Frontal cortex (tissue), 3 donors: ENCODE measurements at regions not wholly inside any gene's neighbourhood (a gene's known extent, or its start where the extent isn't known, plus 50 kb on each side); places are given as distances from the start of the nearest gene placed in this dataset.
A peak's percentile ranks its signal among the peaks of the same experiment; 100 is the strongest.
"Not testable (repeated sequence)": the region's sequence is repeated elsewhere in the genome, so short reads cannot be mapped to it uniquely, and the experiment has no call there.

Source experiments
- DNase-seq, 2 donors: peaks; one replicate each; pipeline ENCODE4 v3.0.0; 2012; ENCODE audit warnings: low spot score in 2 of 2
- FAIRE-seq: peaks from 2 replicates; lab custom pipeline; 2012; peaks lifted over from hg19 to GRCh38; lab: Jason Lieb, UNC
- donor health status: control.
- donor health status: control.
- donor health status: control.

DNA sequence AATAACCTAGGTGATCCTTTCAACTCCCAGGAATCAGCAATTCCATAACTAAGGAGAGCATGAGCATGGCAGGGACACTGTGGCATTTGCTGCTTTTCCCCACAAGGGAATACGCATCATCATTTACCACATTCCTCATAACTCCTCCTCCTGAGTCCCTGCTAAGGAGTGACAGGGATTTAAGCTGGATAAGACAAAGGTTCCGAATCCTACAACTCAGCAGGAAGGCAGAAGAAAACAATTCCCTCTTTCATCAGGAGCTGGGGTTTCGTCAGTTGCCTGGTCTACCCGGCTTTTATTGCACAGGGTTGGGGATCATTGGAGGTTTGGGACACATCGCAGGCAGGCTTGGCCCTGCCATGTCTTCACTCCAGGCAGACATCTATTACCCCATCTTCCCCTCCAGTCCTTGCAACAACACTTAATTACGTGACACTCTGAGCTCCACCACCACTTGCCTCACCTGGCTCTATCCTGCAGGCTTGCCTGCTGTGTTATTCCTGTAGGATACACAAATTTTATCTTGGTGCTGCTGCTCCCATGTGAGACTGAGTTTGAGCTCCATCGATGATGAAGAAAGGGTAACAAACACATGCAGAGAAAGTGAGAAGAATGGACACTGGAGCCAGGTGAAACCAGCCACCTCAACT lies 563.0 kb upstream of the KLF4 start:
- FAIRE-seq, result no peak

DNA sequence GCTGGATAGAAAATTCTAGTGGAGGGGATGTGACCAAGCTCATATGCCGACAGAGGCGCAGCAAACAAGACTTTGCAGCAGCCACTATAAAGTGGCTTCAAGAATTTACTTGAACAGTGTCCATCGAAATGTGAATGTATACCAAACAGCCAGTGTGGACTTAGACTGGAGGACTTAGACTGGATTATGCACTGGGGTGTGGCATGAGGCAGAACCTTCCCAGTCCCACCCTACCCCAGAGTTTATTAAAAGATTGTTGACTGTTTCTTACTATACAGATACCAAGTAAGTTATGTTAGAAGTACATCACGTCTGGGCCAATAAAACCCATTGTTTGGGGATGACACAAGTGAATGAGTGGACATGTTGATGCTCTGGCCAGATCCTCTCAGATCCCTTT lies 561.3 kb upstream of the KLF4 start:
- FAIRE-seq (no peak), DNase-seq (no peak)

More for the DNA sequence above, 563.0 kb upstream of the KLF4 start:
- no peak for DNase-seq

DNA sequence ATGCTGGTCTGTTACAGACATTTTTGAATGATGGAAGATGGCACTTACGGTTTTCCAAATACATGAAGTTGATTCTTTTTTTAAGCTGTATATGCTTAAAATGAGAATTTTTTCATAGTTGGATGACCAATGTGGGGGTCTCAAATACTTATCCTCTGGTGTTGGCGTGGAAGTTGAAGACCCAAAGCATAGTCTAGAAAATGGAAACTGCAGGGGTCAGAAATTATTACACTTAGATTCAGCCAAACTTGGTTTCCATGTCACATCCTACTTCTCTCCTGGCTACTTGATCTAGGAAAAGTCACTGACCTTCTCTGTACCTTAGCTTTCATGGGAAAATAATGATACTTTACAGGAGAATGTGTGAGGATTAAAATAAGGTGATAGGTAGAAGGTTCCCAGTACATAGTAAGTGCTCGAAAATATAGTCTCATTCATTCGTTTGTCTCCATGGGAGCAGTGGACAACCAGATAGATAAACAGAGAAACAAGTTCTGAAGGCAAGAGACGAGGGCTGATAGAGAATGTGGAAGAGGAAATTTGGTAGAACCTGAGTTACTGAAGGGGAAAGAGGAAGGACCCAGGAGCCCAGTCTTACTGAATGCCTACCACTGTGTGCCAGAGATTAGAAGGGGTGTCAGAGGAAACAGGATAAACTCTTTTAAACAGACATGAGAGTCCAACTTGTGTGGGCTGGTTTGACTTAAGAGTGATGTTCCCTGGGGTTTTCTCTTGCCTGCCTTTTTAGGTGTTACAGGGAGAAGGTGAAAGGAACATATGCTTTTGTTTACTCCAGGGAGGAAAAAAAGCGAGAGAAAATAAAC lies 560.3 kb upstream of the KLF4 start:
- no peak for DNase-seq
- no peak for FAIRE-seq

DNA sequence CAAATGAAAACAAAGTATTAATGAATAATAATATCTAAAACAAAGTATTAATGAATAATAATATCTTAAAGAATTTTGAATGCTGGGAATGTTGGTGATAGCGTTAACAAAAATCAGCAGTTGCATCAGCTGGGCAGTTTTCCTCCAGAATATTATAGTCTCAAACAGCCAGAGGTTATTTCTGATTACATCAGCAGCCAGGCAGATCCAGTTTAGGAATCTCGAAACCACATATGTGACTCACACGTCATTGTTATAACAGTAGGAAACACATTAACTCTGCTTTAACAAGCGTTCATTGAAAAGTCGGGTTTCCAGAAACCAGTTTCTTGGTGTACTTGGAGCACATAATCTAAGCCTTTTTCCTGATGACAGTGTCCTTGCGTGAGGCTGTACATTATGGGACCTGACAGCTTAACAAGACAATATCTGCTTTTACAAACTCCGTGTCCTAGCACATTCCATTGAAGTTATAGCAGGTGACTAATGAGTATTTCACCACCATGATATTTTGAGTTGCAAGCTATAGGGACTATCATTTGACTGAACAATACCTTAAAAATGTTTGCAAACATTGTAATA lies 559.5 kb upstream of the KLF4 start:
- no peak for FAIRE-seq

DNA sequence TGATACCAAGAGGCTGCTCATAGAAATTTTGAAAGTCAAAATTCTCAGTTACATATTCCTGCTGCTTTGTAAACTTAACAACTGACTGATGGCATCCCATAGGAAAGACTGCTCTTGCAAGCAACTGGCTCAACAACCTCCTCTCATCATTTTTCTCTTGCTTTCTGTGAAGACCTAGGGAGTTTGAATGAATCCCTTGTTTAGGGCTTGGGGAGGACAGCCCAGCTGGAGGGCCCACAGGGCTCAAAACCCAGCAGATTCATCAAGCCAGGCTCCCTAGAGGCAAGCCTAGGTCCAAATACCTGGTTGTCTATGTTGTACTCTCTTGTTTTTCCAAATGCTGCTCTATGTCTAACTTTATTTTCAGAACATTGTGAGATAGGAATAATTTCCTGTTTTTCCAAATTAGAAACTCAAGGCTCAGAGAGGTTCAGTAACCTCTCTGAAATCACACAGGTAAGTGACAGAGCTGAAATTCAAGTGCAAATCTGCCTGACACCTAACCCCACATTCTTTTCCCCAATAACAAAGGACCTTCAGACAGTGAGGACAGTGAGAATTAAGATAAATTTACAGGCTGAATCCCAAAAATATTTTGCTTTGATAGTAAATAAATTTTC lies 558.9 kb upstream of the KLF4 start:
- DNase-seq, result no peak
- no peak for FAIRE-seq

More for the DNA sequence above, 559.5 kb upstream of the KLF4 start:
- DNase-seq, result no peak

DNA sequence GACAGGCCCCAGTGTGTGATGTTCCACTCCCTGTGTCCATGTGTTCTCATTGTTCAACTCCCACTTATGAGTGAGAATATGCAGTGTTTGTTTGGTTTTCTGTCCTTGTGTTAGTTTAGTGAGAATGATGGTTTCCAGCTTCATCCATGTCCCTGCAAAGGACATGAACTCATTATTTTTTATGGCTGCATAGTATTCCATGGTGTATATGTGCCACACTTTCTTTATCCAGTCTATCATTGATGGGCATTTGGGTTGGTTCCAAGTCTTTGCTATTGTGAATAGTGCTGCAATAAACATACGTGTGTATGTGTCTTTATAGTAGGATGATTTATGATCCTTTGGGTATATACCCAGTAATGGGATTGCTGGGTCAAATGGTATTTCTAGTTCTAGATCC lies 558.2 kb upstream of the KLF4 start:
- DNase-seq, FAIRE-seq: not testable (repeated sequence)

DNA sequence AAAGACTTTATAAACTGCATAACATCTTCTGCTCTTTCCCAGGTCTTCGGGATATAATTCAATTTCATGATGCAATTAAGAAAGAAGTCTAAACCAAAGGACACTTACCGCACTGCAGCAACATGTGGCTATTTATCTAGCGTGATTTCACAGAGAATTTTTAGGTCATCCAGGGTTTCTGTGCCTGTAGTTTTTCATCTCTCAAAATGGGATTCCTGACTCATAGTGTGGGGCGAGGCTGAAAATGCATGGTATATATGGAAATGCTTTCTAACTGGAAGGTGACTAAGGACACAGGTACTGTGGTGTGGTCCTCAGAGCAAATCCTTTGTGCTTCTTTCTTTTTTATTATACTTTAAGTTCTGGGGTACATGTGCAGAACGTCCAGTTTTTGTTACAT lies 557.7 kb upstream of the KLF4 start:
- no peak for DNase-seq
- FAIRE-seq, result no peak

DNA sequence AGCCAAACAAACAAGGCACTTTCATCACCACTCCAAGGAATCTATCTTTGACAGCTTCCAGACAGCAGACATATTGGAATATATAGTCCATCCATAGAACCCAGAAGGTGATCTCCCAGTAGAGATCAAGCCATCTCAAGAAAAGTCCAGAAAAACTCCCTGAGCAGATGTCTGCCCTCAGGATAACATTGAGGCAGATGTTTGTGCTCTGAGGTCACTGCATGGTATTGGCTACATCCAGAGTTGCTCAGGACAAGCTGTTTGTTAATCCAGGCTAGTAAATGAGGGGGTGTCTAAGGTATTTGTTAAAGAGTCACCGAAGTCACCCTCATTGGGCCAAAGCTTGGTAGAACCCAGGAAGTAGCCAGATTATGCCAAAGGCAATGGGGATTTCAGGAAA lies 556.3 kb upstream of the KLF4 start:
- FAIRE-seq (no peak), DNase-seq (no peak)

DNA sequence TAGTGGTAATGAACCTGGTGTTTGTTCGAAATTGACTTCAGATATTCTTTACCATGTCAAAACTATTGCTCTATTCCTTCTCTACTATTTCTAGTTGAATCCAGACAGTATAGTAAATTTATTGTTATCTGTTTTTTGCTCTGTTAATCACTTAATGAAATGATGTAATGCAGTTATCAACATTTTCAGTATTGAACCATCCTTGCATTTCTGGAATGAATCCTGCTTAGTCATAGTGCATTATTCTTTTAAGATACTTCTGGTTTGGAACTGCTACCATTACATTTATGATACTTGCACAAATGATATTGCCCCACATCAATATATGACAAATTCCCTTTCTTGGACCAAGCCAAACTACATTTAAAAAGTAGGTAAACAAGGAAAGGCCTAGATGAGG lies 554.0 kb upstream of the KLF4 start:
- FAIRE-seq, result no peak
- no peak for DNase-seq

DNA sequence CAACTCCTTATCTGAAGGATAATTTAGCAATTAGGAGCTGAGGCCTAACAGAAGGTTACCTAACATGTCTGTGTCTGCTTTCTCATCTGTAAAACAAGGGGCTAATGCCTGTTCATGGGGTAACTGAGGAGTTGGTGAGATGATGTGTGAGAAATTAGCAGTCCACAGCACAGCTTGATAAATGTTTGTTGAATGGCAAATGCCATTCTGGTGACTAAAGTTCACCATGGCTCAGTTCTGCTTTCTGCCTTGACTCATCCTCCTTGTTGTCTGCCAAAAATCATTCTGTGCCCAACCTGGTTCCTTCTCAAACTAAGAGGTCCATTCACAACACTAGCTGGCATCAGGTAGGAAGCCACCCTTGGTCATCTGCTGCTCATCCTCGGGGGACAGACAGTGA lies 552.0 kb upstream of the KLF4 start:
- no peak for DNase-seq
- FAIRE-seq, result no peak

DNA sequence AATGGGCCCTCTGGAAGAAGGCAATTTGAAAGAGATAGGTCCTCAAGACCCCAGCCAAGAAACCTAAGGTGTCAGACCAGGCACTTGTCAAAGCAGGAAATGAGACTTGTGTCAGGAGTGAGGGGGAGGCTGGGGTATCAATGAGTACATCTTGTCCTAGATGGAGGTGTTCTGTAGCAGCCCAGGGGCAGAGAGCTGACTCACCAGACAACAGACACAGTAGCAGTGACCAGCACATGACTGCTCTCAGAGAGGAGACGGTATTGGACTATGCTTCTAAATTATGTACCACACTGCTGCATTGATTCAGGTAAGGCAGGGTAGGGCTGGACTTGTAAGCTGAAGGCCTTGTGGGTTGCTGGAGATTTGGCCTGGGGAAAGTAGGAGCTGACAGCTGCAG lies 551.2 kb upstream of the KLF4 start:
- FAIRE-seq (no peak), DNase-seq (no peak)

DNA sequence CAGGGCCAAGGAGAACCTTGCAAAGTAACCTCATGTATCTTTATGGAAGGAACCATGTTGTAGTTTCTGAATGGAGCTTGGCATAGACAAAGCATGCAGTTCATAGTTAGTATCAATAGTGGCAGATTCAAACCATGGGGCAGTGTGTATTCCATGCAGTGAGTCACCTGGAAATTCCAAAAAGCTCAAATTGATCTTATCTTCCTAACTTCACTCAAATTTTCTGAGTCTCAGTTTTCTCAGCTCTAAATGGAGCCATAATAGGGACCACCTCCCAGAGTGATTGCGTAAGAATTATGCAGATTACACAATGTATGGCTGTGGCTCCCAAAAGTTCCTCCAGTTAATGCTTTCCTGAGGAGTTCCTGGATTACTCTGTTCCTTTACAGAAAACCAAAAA lies 549.9 kb upstream of the KLF4 start:
- DNase-seq (no peak), FAIRE-seq (no peak)

DNA sequence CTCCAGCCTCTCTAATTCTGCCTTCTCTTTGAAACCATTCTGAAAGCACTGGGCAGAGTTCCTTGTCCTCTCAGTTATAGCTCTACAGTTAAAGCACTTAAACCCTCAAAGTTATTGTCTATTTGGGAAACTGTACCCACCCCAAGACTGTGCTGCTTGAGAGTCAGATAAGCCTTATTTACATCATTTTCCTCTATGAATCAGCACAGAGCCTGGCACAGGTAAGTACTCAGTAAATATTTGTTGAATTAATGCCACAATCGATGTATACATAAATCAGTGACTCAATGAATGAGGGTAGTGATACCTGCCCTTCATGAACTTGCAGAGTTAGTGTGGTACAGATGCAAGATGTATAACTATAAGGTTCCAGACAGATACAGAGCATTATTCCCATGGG lies 549.4 kb upstream of the KLF4 start:
- no peak for FAIRE-seq
- DNase-seq, result no peak

DNA sequence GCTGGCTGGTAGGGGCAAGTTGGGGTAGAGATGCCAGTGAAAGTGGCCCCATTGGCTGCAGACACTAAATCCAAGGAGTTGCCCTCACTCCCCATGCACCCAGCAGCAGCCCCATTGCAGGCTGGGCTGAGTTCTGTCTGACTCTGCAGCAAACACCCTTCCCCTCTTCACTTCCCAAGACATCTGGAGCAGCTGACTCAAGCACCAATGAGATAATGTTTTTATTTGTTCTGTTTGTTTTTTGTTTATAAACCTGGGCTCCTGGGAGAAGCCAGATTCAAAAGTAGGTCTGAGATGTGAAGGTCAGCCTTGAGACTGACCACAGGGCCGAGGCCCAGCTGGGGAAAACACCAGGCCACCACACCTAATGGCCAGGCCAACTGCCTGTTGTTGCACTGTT lies 545.9 kb upstream of the KLF4 start:
- no peak for DNase-seq

DNA sequence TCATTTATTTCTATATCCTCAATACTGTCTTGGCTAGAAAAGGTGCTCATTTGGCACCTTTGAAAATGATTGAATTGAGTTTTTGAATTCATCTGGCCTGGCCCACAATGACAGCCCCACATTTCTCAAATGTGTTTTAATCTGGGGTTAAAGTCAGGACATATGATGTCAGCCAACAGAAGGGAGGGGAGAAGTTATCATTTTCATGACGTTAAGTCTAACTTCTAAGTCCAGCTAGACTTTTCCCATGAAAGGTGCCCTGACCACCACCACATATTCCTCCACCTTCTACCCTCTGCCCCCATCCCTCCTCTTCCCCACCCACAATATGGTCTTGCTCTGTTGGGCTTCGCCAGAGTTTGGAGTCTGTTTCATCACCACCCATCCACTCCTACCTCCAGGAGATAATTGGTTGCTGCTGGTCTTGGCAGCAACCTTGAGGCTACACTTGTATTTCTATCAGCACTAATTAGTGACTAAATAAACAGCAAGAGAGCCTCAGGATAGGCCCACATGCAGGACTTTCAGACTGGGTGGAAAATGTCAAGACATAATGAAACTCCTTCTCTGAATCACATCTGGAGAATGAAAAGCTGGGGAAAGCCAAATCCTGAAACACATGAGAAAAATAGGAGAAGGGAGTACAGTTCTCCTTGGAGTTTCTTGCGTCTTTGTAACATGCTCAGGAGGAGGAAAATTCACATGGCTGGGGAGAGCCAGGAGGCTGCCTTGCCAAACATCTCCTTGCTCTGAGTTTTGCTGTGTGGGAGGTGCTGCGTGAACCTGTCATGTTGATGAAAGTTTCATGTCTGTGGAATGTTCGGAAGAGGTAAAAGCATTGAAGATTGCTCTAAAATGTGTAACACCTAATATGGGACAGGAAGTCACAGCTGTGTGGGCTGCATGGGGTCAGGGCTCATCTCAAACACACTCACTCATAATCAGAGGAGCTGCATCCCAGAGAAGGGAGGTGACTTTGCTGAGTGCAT lies 544.7 kb upstream of the KLF4 start:
- FAIRE-seq (no peak), DNase-seq (peak in 1 of 2 donors; percentile 16)

More for the DNA sequence above, 545.9 kb upstream of the KLF4 start:
- FAIRE-seq, result no peak

DNA sequence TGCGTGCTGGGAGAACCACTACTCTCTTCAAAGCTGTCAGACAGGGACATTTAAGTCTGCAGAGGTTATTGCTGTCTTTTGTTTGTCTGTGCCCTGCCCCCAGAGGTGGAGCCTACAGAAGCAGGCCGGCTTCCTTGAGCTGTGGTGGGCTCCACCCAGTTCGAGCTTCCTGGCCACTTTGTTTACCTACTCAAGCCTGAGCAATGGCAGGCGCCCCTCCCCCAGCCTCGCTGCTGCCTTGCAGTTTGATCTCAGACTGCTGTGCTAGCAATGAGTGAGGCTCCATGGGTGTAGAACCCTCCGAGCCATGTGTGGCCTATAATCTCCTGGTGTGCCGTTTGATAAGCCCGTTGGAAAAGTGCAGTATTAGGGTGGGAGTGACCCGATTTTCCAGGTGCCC lies 542.5 kb upstream of the KLF4 start:
- not testable (repeated sequence) for DNase-seq, FAIRE-seq

DNA sequence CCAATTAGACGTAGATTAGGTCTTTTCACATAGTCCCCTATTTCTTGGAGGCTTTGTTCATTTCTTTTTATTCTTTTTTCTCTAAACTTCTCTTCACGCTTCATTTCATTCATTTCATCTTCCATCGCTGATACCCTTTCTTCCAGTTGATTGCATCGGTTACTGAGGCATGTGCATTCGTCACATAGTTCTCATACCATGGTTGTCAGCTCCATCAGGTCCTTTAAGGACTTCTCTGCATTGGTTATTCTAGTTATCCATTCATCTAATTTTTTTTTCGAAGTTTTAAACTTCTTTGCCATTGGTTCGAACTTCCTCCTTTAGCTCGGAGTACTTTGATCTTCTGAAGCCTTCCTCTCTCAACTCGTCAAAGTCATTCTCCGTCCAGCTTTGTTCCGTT lies 541.7 kb upstream of the KLF4 start:
- not testable (repeated sequence) for FAIRE-seq, DNase-seq

DNA sequence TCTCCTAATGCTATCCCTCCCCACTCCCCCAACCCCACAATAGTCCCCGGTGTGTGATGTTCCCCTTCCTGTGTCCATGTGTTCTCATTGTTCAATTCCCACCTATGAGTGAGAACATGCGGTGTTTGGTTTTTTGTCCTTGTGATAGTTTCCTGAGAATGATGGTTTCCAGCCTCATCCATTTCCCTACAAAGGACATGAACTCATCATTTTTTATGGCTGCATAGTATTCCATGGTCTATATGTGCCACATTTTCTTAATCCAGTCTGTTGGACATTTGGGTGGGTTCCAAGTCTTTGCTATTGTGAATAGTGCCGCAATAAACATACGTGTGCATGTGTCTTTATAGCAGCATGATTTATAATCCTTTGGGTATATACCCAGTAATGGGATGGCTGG lies 537.1 kb upstream of the KLF4 start:
- DNase-seq, FAIRE-seq: not testable (repeated sequence)

DNA sequence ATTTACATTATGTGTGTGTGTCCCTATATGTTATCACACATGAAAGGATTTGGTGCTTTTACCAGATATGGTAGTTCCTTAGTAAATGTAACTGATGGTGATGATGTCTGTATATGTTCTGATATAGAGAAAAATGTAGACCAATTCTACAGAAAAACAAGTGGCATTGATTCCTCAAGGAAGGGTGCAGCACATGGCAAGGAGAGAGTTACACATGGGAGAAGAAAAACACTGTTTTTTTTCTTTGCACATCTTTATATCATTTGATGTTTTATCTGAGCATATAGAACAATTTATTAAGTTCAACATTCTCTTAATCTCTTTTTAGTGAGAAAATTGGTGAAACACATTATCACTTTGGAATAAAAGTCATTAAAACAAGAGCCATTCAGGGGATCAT lies 535.0 kb upstream of the KLF4 start:
- no peak for FAIRE-seq
- DNase-seq, result no peak
